IMR-90 (cell line): ENCODE measurements at regions not wholly inside any gene's neighbourhood (a gene's known extent, or its start where the extent isn't known, plus 50 kb on each side); places are given as distances from the start of the nearest gene placed in this dataset.
A peak's percentile ranks its signal among the peaks of the same experiment; 100 is the strongest.

ENCODE experiments used
- ATAC-seq: fragments of 200-7000 bp; cut with Tn5 transposase; 2 replicates; pipeline ENCODE4 v1.9.1; 2020; ENCODE audit warnings: low read depth, mild to moderate bottlenecking, moderate library complexity
- BruUV-seq: library from RNA; stranded (reverse); fragments of 400-500 nt; replicated peaks from 2 replicates; lab custom pipeline; 2021; lab: Mats Ljungman, UMichigan
- CTCF ChIA-PET: fragments of 300-600 bp; formaldehyde crosslinking; extraction: SDS; loops from one replicate; lab custom pipeline; 2021; ENCODE audit warnings: antibody characterized with exemption; lab: Yijun Ruan, JAX
- POLR2A ChIA-PET: fragments of 300-600 bp; sonication (Branson Sonifier 250); formaldehyde crosslinking; loops from one replicate; lab custom pipeline; 2022; ENCODE audit warnings: antibody characterized with exemption; ENCODE audit not compliant: unreplicated experiment; lab: Charles Lee
- DNase-seq: peaks from one replicate; pipeline ENCODE4 v3.0.0; 2013
- H2AFZ ChIP-seq: replicated peaks from 2 replicates; pipeline ENCODE3; 2013; ENCODE audit warnings: low read length, mild to moderate bottlenecking; ENCODE audit not compliant: poor library complexity
- H2AK5ac ChIP-seq: 2 replicates; pipeline ENCODE4 v1.6.1; 2013; ENCODE audit warnings: low read depth, low read length, inconsistent platforms
- H2AK9ac ChIP-seq: replicated peaks from 2 replicates; pipeline ENCODE3; 2013; ENCODE audit warnings: mild to moderate bottlenecking, low read depth, low read length, moderate library complexity; ENCODE audit not compliant: poor library complexity
- H2BK120ac ChIP-seq: 2 replicates; pipeline ENCODE4 v1.6.1; 2013; ENCODE audit warnings: low read depth, low read length, inconsistent platforms
- H2BK15ac ChIP-seq: 3 replicates; pipeline ENCODE4 v1.6.1; 2013; ENCODE audit warnings: low read depth, low read length, inconsistent platforms
- H2BK20ac ChIP-seq: 2 replicates; pipeline ENCODE4 v1.6.1; 2013; ENCODE audit warnings: low read depth, mild to moderate bottlenecking, inconsistent platforms, low read length, moderate library complexity
- H2BK5ac ChIP-seq: 2 replicates; pipeline ENCODE4 v1.6.1; 2013; ENCODE audit warnings: mild to moderate bottlenecking, low read depth, low read length, inconsistent platforms; ENCODE audit not compliant: poor library complexity, severe bottlenecking
- H3K14ac ChIP-seq: replicated peaks from 2 replicates; pipeline ENCODE4 v1.6.1; 2013; ENCODE audit warnings: low read depth, low read length, inconsistent platforms
- H3K18ac ChIP-seq: 2 replicates; pipeline ENCODE4 v1.6.1; 2013; ENCODE audit warnings: low read depth, low read length, control low read depth
- H3K23ac ChIP-seq: 2 replicates; pipeline ENCODE4 v1.6.1; 2013; ENCODE audit warnings: low read depth, low read length, inconsistent platforms
- H3K27ac ChIP-seq: 2 replicates; pipeline ENCODE4 v1.5.1; 2013; ENCODE audit warnings: mild to moderate bottlenecking, control low read depth, low read length; ENCODE audit not compliant: insufficient read depth
- H3K27me3 ChIP-seq: 2 replicates; pipeline ENCODE4 v1.6.1; 2013; ENCODE audit warnings: low read length; ENCODE audit not compliant: control insufficient read depth, insufficient read depth
- H3K36me3 ChIP-seq: 2 replicates; pipeline ENCODE4 v1.6.1; 2013; ENCODE audit warnings: low read length, mixed read lengths; ENCODE audit not compliant: control insufficient read depth, insufficient read depth
- H3K4ac ChIP-seq: 2 replicates; pipeline ENCODE4 v1.6.1; 2013; ENCODE audit warnings: low read depth, low read length, inconsistent platforms
- H3K4me1 ChIP-seq: 2 replicates; pipeline ENCODE4 v1.6.1; 2013; ENCODE audit warnings: low read length, mixed read lengths; ENCODE audit not compliant: control insufficient read depth, insufficient read depth
- H3K4me2 ChIP-seq: 2 replicates; pipeline ENCODE4 v1.6.1; 2013; ENCODE audit warnings: low read depth, mild to moderate bottlenecking, control low read depth, low read length, moderate library complexity
- H3K4me3 ChIP-seq: 2 replicates; pipeline ENCODE4 v1.5.1; 2013; ENCODE audit warnings: low read depth, mild to moderate bottlenecking, control low read depth, low read length, moderate library complexity; ENCODE audit not compliant: insufficient read depth
- H3K56ac ChIP-seq: 2 replicates; pipeline ENCODE4 v1.6.1; 2013; ENCODE audit warnings: low read length, inconsistent platforms; ENCODE audit not compliant: insufficient read depth; ENCODE audit errors: extremely low read depth
- H3K79me1 ChIP-seq, 2 experiments: 2 replicates each; pipeline ENCODE4 v1.6.1; 2013; ENCODE audit warnings: low read length in 2 of 2, inconsistent platforms in 1 of 2, low read depth in 1 of 2
- H3K9ac ChIP-seq: 2 replicates; pipeline ENCODE4 v1.6.1; 2013; ENCODE audit warnings: low read depth, low read length, control low read depth
- H3K9me1 ChIP-seq: 2 replicates; pipeline ENCODE4 v1.6.1; 2013; ENCODE audit warnings: low read length, inconsistent platforms; ENCODE audit not compliant: insufficient read depth
- H3K9me3 ChIP-seq: 2 replicates; pipeline ENCODE4 v1.6.1; 2013; ENCODE audit warnings: low read length; ENCODE audit not compliant: control insufficient read depth, insufficient read depth
- H4K20me1 ChIP-seq: 2 replicates; pipeline ENCODE4 v1.6.1; 2013; ENCODE audit warnings: low read length, inconsistent platforms; ENCODE audit not compliant: insufficient read depth
- H4K5ac ChIP-seq: 2 replicates; pipeline ENCODE4 v1.6.1; 2013; ENCODE audit warnings: mild to moderate bottlenecking, low read depth, low read length, control low read depth
- H4K8ac ChIP-seq, 2 experiments: 2 replicates each; pipeline ENCODE4 v1.6.1; 2013; ENCODE audit warnings: low read depth in 2 of 2, low read length in 2 of 2, control low read depth in 1 of 2, inconsistent platforms in 1 of 2
- H4K91ac ChIP-seq: 2 replicates; pipeline ENCODE4 v1.6.1; 2013; ENCODE audit warnings: low read depth, low read length, inconsistent platforms; ENCODE audit not compliant: insufficient read depth
- BHLHE40 ChIP-seq: fragments of 150-350 bp; IDR thresholded peaks from 2 replicates; pipeline ENCODE4 v1.6.1; 2016; ENCODE audit warnings: mild to moderate bottlenecking, low read depth, low read length
- CEBPB ChIP-seq: IDR thresholded peaks from 2 replicates; pipeline ENCODE4 v1.6.1; 2012; ENCODE audit warnings: low read depth, low read length, improper control_type of control experiment
- MXI1 ChIP-seq: IDR thresholded peaks from 2 replicates; pipeline ENCODE4 v1.6.1; 2012; ENCODE audit warnings: low read depth, mild to moderate bottlenecking, low read length, moderate library complexity, borderline replicate concordance
- WGBS, 2 experiments: methylation state at CpG; one replicate each; pipeline versions ENCODE4 v1.1.5 to v1.1.7; 2013; ENCODE audit warnings: missing lambda C conversion rate in 2 of 2; ENCODE audit not compliant: insufficient read length in 1 of 2; ENCODE audit errors: extremely low coverage in 2 of 2; 5-methylcytosine and 5-hydroxymethylcytosine counted together
- dilution Hi-C: fragments of 300-500 bp; cut with HindIII; formaldehyde crosslinking; loops from one replicate; pipeline ENCODE4 v1.14.3; 2018; ENCODE audit warnings: low sequenced_read_pairs; ENCODE audit not compliant: unreplicated experiment
- in situ Hi-C: fragments of 300-500 bp; cut with MboI; formaldehyde crosslinking; loops from 3 replicates; pipeline ENCODE4 v1.14.3; 2019; ENCODE audit warnings: low sequenced_read_pairs, inconsistent platforms, mixed read lengths
- intact Hi-C: fragments of 100-400 bp; cut with micrococcal nuclease; formaldehyde crosslinking; loops from 2 replicates; pipeline ENCODE4 v1.10.0; 2022
- TF ChIP-seq, protein P1 (sequence below): fragments of 150-350 bp; IDR thresholded peaks from 2 replicates; pipeline ENCODE4 v1.6.1; 2016; ENCODE audit warnings: low read depth, mild to moderate bottlenecking, low read length, moderate library complexity, borderline replicate concordance

GRCh38 chr6:44041461-44042260 is 85.6 kb downstream of the MRPL14 start (continued):
- TF ChIP-seq, protein P1, sequence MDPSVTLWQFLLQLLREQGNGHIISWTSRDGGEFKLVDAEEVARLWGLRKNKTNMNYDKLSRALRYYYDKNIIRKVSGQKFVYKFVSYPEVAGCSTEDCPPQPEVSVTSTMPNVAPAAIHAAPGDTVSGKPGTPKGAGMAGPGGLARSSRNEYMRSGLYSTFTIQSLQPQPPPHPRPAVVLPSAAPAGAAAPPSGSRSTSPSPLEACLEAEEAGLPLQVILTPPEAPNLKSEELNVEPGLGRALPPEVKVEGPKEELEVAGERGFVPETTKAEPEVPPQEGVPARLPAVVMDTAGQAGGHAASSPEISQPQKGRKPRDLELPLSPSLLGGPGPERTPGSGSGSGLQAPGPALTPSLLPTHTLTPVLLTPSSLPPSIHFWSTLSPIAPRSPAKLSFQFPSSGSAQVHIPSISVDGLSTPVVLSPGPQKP = no peak
- TF ChIP-seq BHLHE40 = peak; percentile 87

- Histone ChIP-seq H3K14ac (peak overlapping the region; percentile 85), H3K56ac (no peak overlapping the region), H4K91ac (peak overlapping the region; percentile 97), H2BK20ac (peak overlapping the region; percentile 88), H3K4me2 (no peak overlapping the region), H3K18ac (peak overlapping the region; percentile 81), H3K9me1 (peaks cover 33% of the 10 kb centered on the region), H3K27me3 (no peaks in the 10 kb centered on the region), H3K9me3 (no peaks in the 10 kb centered on the region), H3K79me1 (peaks cover 0 to 19% of the 10 kb centered on the region in 2 experiments; a peak in 2 of 4 replicates), H2AK5ac (peak overlapping the region; percentile 99), H2AK9ac (peak overlapping the region; percentile 35), H3K9ac (peak overlapping the region; percentile 34; the same call in 1 of the 2 replicates), H2BK120ac (peak overlapping the region; percentile 98), H3K27ac (peak overlapping the region; percentile 64), H3K4ac (peak overlapping the region; percentile 95), H2BK5ac (peak overlapping the region; percentile 32), H4K20me1 (no peaks in the 10 kb centered on the region), H4K5ac (peak overlapping the region; percentile 90), H2AFZ (no peak overlapping the region), H3K36me3 (no peaks in the 10 kb centered on the region), H3K4me3 (no peak overlapping the region), H3K4me1 (peaks cover 43% of the 10 kb centered on the region), H3K23ac (peak overlapping the region; percentile 13; the same call in 1 of the 2 replicates), H4K8ac (peak overlapping the region; percentile 43 to 78), H2BK15ac (peak overlapping the region; percentile 91; the same call in 2 of the 3 replicates)
- intact Hi-C loops (loop anchor here (2.0 kb wide), 1 partner anchor 30 kb away; no protein-coding TSS in a partner anchor), dilution Hi-C loops (no loop called here), in situ Hi-C loops (no loop called here)
- no peak for ATAC-seq
- ChIA-PET CTCF (no interaction called here), POLR2A (interaction anchor here (1.0 kb wide), 1 partner anchor 12 kb away, joined by 3 read pairs; no protein-coding TSS in a partner anchor)
- 100% methylated on average over 1 of the region's 4 CpGs; no CpG with 5 or more reads in 1 of the 2 experiments for WGBS, 2 experiments
- DNase-seq = no peak
- no TSS peak for BruUV-seq
- TF ChIP-seq MXI1 = no peak
- peak; percentile 34; the same call in 1 of the 2 replicates for TF ChIP-seq CEBPB
Measured at GRCh38 chr6:44040786-44041185, 86.5 kb downstream of the MRPL14 start.
